Neutrophil (primary cell): ENCODE measurements at regions not wholly inside any gene's neighbourhood (a gene's known extent, or its start where the extent isn't known, plus 50 kb on each side); places are given as distances from the start of the nearest gene placed in this dataset.

Experiments
- H3K27ac ChIP-seq: fragments of 200-600 bp; sonication (generic); 2 replicates; pipeline ENCODE4 v1.5.1; 2016; ENCODE audit warnings: mild to moderate bottlenecking, moderate library complexity
- H3K27me3 ChIP-seq: fragments of 200-600 bp; sonication (generic); 2 replicates; pipeline ENCODE4 v1.6.0; 2016; ENCODE audit warnings: mild to moderate bottlenecking
- H3K36me3 ChIP-seq: fragments of 200-600 bp; sonication (generic); 2 replicates; pipeline ENCODE4 v1.5.1; 2017
- H3K4me1 ChIP-seq, 2 experiments: fragments of 200-600 bp in 1 of 2; sonication (generic) in 1 of 2; 1 replicate in 1 of 2; 2 replicates in 1 of 2; pipeline versions ENCODE4 v1.5.1 to v1.6.1; 2013 to 2016; ENCODE audit warnings: low read depth in 1 of 2, low read length in 1 of 2, mild to moderate bottlenecking in 1 of 2, moderate library complexity in 1 of 2; ENCODE audit not compliant: control insufficient read depth in 1 of 2, insufficient read depth in 1 of 2
- H3K4me3 ChIP-seq, 2 experiments: fragments of 200-600 bp in 1 of 2; sonication (generic) in 1 of 2; 1 replicate in 1 of 2; 2 replicates in 1 of 2; pipeline ENCODE4 v1.5.1; 2013 to 2016; ENCODE audit warnings: low read depth in 1 of 2, low read length in 1 of 2, mild to moderate bottlenecking in 1 of 2, moderate library complexity in 1 of 2
- H3K9me3 ChIP-seq: fragments of 200-600 bp; sonication (generic); 2 replicates; pipeline ENCODE4 v1.5.1; 2016
- TF ChIP-seq, protein P1 (sequence below): fragments of 200-600 bp; sonication (generic); IDR thresholded peaks from 2 replicates; pipeline ENCODE4 v1.5.1; 2016; ENCODE audit warnings: antibody characterized with exemption

DNA sequence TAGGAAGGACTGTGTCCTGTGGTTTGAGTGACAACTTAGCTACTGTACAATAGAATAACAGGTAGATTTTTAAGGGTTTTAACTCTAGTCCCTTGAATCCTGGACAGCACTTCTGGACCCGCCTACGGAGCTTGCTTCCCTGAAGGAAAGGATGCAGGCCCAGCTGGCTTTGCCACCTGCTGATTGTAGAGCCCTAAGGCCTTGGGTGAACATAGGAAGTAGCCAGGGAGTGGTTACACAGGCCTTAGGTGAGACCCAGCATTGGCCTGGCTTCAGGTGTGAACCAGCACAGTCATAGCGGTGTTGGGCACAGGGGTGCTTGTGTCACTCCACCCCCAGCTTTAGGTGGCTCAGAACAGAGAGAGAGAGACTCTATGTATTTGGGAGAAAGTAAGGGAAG is 413.5 kb downstream of the GRIA2 start:
- TF ChIP-seq, protein P1, sequence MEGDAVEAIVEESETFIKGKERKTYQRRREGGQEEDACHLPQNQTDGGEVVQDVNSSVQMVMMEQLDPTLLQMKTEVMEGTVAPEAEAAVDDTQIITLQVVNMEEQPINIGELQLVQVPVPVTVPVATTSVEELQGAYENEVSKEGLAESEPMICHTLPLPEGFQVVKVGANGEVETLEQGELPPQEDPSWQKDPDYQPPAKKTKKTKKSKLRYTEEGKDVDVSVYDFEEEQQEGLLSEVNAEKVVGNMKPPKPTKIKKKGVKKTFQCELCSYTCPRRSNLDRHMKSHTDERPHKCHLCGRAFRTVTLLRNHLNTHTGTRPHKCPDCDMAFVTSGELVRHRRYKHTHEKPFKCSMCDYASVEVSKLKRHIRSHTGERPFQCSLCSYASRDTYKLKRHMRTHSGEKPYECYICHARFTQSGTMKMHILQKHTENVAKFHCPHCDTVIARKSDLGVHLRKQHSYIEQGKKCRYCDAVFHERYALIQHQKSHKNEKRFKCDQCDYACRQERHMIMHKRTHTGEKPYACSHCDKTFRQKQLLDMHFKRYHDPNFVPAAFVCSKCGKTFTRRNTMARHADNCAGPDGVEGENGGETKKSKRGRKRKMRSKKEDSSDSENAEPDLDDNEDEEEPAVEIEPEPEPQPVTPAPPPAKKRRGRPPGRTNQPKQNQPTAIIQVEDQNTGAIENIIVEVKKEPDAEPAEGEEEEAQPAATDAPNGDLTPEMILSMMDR, result no peak
- no peaks in the 10 kb centered on the region for H3K27me3 ChIP-seq
- no peak overlapping the region for H3K4me3 ChIP-seq
- H3K9me3 ChIP-seq, result no peaks in the 10 kb centered on the region
- no peaks in the 10 kb centered on the region for H3K36me3 ChIP-seq
- no peak overlapping the region for H3K27ac ChIP-seq
- no peaks in the 10 kb centered on the region for H3K4me1 ChIP-seq

DNA sequence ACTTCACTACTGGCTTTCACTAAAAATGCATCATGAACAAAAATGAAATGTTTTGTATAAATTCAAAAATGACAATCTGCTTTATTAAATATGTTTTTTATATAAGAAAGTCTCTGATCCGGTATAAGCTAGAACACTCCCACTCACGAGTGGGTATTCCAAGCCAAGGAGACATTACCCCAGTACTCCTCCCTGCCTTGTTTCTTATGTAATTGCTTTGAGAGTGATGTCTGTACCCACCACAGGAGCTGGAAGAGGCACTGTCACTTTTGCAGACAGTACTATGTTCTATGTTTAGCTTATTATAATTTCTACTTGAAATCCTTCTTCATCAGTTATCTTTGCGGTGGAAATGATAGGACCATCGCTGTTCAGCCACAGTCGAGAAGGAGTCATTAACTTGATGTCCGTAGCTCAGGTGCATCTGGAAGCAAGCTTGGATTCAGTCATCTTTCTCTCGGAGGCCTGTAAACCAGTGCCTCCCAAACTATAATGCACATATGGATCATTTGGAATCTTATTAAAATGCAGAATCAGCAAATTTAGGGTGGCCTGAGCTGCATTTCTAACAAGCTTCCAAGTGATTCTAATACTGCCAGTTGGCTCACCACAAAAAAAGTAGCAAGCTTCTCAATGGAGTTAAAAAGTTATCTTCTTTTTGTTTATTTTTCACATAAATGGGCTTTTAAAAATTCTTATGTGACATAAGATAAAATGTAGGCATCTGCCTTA is 396.4 kb downstream of the GRIA2 start:
- TF ChIP-seq, protein P1, result no peak
- Histone ChIP-seq H3K36me3 (no peaks in the 10 kb centered on the region), H3K27ac (no peak overlapping the region), H3K27me3 (no peaks in the 10 kb centered on the region), H3K4me1 (no peaks in the 10 kb centered on the region), H3K4me3 (no peak overlapping the region), H3K9me3 (no peaks in the 10 kb centered on the region)

DNA sequence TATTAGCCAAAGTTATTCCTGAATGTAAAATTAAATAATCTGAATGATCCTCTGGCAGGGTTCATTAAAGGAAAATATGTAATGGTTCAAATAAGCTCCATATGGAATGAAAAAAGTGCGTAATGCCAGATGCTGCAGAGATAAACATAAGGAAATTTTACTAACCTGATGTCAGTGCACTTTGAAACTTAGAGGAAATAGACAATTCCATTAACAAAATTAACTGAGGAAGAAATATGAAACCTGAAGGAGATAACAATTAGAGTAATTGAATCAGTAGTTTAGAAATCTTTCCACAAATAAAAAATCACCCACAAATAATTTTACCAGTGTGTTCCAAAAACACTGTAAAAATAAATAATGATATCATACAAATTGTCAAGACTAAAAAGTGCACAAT is 387.5 kb downstream of the GRIA2 start:
- H3K36me3 ChIP-seq, result no peaks in the 10 kb centered on the region
- TF ChIP-seq, protein P1, result no peak
- H3K4me1 ChIP-seq, result no peaks in the 10 kb centered on the region

DNA sequence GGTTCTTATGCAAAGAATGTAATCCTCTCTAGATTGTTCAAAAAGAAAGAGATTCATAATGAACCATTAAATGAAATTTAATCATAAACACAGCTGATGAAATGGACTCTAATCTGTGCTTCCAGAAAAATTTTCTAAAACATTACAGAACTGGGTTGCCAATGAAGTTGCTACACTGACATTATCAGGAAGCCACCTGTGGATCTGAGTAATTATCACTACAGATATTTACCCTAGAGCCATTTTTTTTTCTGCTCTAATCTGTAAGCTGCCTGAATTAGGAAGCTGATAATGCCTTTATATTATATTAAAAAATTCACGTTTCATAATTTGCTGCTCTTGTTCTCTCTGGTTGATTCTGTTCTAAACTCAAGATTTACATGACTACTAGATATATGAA is 380.1 kb downstream of the GRIA2 start:
- Histone ChIP-seq H3K4me1 (no peaks in the 10 kb centered on the region), H3K9me3 (no peaks in the 10 kb centered on the region), H3K36me3 (no peaks in the 10 kb centered on the region), H3K27me3 (no peaks in the 10 kb centered on the region), H3K4me3 (no peak overlapping the region), H3K27ac (no peak overlapping the region)
- TF ChIP-seq, protein P1, result no peak

More for the DNA sequence above, 387.5 kb downstream of the GRIA2 start:
- Histone ChIP-seq H3K27ac (no peak overlapping the region), H3K4me3 (no peak overlapping the region), H3K27me3 (no peaks in the 10 kb centered on the region), H3K9me3 (no peaks in the 10 kb centered on the region)

DNA sequence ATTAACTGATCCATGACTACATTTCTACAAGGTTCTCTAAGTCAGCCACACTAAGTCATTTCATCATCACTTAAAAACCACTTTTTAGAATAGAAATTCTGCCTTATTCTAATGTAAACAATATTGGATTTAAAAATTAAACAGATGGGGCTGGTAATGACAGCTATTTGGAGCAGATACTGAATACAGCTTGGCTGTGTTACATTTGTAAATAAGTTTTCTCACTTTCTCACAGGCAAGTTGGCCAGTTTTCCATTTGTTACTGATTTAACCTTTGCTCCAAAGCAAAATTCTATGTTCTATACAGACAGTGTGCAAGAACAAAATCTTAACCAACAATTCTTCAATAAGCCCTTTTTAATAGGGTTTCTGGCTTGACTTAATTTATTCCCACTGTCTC is 370.7 kb downstream of the GRIA2 start:
- Histone ChIP-seq H3K36me3 (no peaks in the 10 kb centered on the region), H3K4me1 (no peaks in the 10 kb centered on the region), H3K27me3 (no peaks in the 10 kb centered on the region), H3K9me3 (no peaks in the 10 kb centered on the region), H3K4me3 (no peak overlapping the region), H3K27ac (no peak overlapping the region)
- TF ChIP-seq, protein P1, result no peak
